ENCODE measurements at regions not wholly inside any gene's neighbourhood (a gene's known extent, or its start where the extent isn't known, plus 50 kb on each side); places are given as distances from the start of the nearest gene placed in this dataset.
"Not testable (repeated sequence)": the region's sequence is repeated elsewhere in the genome, so short reads cannot be mapped to it uniquely, and the experiment has no call there.

DNA sequence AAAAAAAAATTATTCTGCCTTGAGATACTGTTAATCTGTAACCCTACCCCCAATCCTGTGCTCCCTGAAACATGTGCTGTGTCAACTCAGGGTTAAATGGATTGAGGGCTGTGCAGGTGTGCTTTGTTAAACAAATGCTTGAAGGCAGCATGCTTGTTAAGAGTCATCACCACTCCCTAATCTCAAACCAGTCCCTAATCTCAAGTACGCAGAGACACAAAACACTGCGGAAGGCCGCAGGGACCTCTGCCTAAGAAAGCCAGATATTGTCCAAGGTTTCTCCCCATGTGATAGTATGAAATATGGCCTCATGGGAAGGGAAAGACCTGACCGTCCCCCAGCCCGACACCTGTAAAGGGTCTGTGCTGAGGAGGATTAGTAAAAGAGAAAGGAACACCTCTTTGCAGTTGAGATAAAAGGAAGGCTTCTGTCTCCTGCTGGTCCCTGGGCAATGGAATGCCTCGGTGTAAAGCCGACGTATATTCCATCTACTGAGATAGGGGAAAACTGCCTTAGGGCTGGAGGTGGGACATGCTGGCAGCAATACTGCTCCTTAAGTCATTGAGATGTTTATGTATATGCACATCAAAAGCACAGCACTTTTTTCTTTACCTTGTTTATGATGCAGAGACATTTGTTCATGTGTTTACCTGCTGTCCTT, 402.6 kb downstream of the TBC1D32 start:
- H4K20me1 ChIP-seq (replicated peaks in 1 of 2; ENCODE audit: control insufficient read depth in 1 of 2, insufficient read depth in 2 of 2, low read length in 2 of 2), result not testable (repeated sequence)
- WGBS, 2 experiments (ENCODE audit: extremely low coverage in 1 of 2, insufficient coverage in 1 of 2, insufficient read length in 1 of 2, insufficient replicate concordance in 2 of 2, low coverage in 1 of 2, low lambda C conversion rate in 2 of 2, missing lambda C conversion rate in 1 of 2), result 3% methylated on average over 7 of the region's 8 CpGs; no CpG with 5 or more reads in 1 of the 2 experiments
- H3K4me2 ChIP-seq (ENCODE audit: insufficient read depth in 1 of 2, low read depth in 2 of 2, low read length in 2 of 2), result peak overlapping the region; percentile 44 to 56

More for the DNA sequence above, 402.6 kb downstream of the TBC1D32 start:
- H4K91ac ChIP-seq (replicated peaks; ENCODE audit: insufficient read length, low read length); H3K79me1 ChIP-seq (ENCODE audit: low read depth, low read length); H4K5ac ChIP-seq (ENCODE audit: insufficient read length, low read depth, low read length); H2BK120ac ChIP-seq (replicated peaks; ENCODE audit: low read depth, low read length); H2BK20ac ChIP-seq (ENCODE audit: low read length); H3K14ac ChIP-seq (ENCODE audit: insufficient read length); H2BK12ac ChIP-seq (ENCODE audit: low read depth, low read length); H3K23ac ChIP-seq (ENCODE audit: insufficient read length); H3K23me2 ChIP-seq (ENCODE audit: low read depth, low read length); H3K56ac ChIP-seq (replicated peaks; ENCODE audit: insufficient read length, low read depth, low read length); H3K27ac ChIP-seq (ENCODE audit: low read depth, low read length); H3K79me2 ChIP-seq (ENCODE audit: control insufficient read depth in 1 of 2, insufficient read depth in 2 of 2, low read length in 2 of 2); POLR2A ChIA-PET (ENCODE audit: partially characterized antibody); H2BK15ac ChIP-seq (ENCODE audit: low read length); H2BK5ac ChIP-seq (ENCODE audit: low read depth, low read length); H4K8ac ChIP-seq (ENCODE audit: extremely low read depth, insufficient read depth, low read length); H3K36me3 ChIP-seq (ENCODE audit: control insufficient read depth in 2 of 4, insufficient read depth in 4 of 4, low read length in 3 of 4); H3K18ac ChIP-seq (ENCODE audit: extremely low read depth, low read length); H3K27me3 ChIP-seq (replicated peaks in 1 of 4; ENCODE audit: control insufficient read depth in 3 of 4, extremely low read depth in 1 of 4, insufficient read depth in 3 of 4, low read length in 3 of 4); H2AK5ac ChIP-seq (ENCODE audit: low read depth, low read length); H3K4ac ChIP-seq (replicated peaks; ENCODE audit: insufficient read length, low read depth, low read length); H3K9ac ChIP-seq (replicated peaks in 1 of 4; ENCODE audit: extremely low read depth in 1 of 4, low read depth in 3 of 4, low read length in 3 of 4); H3K9me3 ChIP-seq (ENCODE audit: insufficient read depth in 2 of 2, low read depth in 1 of 2, low read length in 1 of 2): not testable (repeated sequence)
- H2AFZ ChIP-seq (ENCODE audit: low read length), result 0 out of 2 replicates have a peak overlapping the region, but pooled peaks have one; percentile 76
- CTCF ChIA-PET (ENCODE audit: partially characterized antibody), result interaction anchor here (1.2 to 1.6 kb wide), 3 partner anchors 15 to 526 kb away, joined by 3 to 6 read pairs (median 4); no protein-coding TSS in a partner anchor
- FAIRE-seq (peak; percentile 88), DNase-seq (ENCODE audit: low read depth in 1 of 2, low spot score in 2 of 2) (peak; percentile 34 to 61)
- peak; percentile 78; the same call in 1 of the 2 replicates for TF ChIP-seq RBBP5 (IDR thresholded peaks at IDR 0.05; ENCODE audit: borderline replicate concordance, low read depth, low read length)
- TF ChIP-seq TCF12 (IDR thresholded peaks at IDR 0.05; ENCODE audit: low read depth, low read length), result peak; percentile 68; the same call in 1 of the 2 replicates
- TF ChIP-seq, protein P1, sequence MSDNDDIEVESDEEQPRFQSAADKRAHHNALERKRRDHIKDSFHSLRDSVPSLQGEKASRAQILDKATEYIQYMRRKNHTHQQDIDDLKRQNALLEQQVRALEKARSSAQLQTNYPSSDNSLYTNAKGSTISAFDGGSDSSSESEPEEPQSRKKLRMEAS (IDR thresholded peaks at IDR 0.05), result peak; percentile 63
- peak; percentile 78 for TF ChIP-seq ASH2L (IDR thresholded peaks at IDR 0.05; ENCODE audit: low read length)
- TF ChIP-seq TEAD4 (IDR thresholded peaks at IDR 0.05; ENCODE audit: low read depth, low read length), result 0 out of 2 replicates have a peak, but pooled peaks have one; percentile 4
- peak; percentile 45 for TF ChIP-seq NANOG (IDR thresholded peaks at IDR 0.05; ENCODE audit: insufficient read depth, low read depth, low read length, poor library complexity, severe bottlenecking)
- H3K4me1 ChIP-seq (replicated peaks in 1 of 4; ENCODE audit: control insufficient read depth in 3 of 4, insufficient read depth in 4 of 4, low read length in 3 of 4), result peaks cover 0 to 14% (median 8%) of the 10 kb centered on the region in 4 experiments; a peak in 5 of 7 replicates
- H3K4me3 ChIP-seq (ENCODE audit: extremely low read depth in 1 of 4, insufficient read depth in 2 of 4, low read depth in 3 of 4, low read length in 4 of 4), result peak overlapping the region in 2 of 4 experiments; percentile 12 to 49; a peak in 4 of 8 replicates
